ENCODE measurements at regions not wholly inside any gene's neighbourhood (a gene's known extent, or its start where the extent isn't known, plus 50 kb on each side); places are given as distances from the start of the nearest gene placed in this dataset.

DNA sequence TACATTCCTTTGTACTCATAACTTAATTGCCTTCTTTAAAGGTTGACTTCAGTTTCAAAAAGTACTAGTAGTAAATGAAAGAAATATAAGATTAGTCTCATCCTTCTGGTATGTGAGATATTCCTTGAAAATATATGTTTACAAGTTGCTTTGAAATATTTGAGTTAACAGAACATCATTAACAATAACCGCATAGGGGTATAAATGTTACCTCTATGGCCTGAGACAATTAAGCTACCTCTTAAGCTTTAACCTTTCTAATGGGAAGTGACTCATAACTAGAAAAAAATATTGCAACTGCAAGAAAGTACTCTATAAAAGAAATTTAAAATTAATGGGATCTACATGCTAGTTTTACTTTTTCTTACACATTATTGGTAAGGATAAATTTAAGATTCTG is 399.0 kb downstream of the CDH10 start:
- Histone ChIP-seq H3K4me3 (ENCODE audit: low read depth, low read length, poor library complexity, severe bottlenecking) (no peak overlapping the region), H3K79me2 (ENCODE audit: insufficient read depth, low read depth, low read length) (no peaks in the 10 kb centered on the region), H2AFZ (ENCODE audit: low read length) (no peak overlapping the region), H3K4me1 (ENCODE audit: insufficient read depth, low read length, poor library complexity, severe bottlenecking) (no peaks in the 10 kb centered on the region), H3K4me2 (ENCODE audit: low read length) (no peak overlapping the region), H3K9me3 (ENCODE audit: low read length) (no peaks in the 10 kb centered on the region), H3K36me3 (ENCODE audit: insufficient read depth, low read length) (no peaks in the 10 kb centered on the region), H4K20me1 (ENCODE audit: insufficient read depth, low read length) (no peaks in the 10 kb centered on the region), H3K27ac (ENCODE audit: low read depth, low read length, poor library complexity, severe bottlenecking) (no peak overlapping the region), H3K9me2 (ENCODE audit: insufficient read depth, low read length) (no peaks in the 10 kb centered on the region)
- DNase-seq (ENCODE audit: low spot score) = no peak
- CTCF ChIA-PET (ENCODE audit: unreplicated experiment) = no interaction called here
- TF ChIP-seq EZH2phosphoT487 (IDR thresholded peaks at IDR 0.05; ENCODE audit: borderline replicate concordance, low read depth, low read length) = no peak
- TF ChIP-seq, protein P1, sequence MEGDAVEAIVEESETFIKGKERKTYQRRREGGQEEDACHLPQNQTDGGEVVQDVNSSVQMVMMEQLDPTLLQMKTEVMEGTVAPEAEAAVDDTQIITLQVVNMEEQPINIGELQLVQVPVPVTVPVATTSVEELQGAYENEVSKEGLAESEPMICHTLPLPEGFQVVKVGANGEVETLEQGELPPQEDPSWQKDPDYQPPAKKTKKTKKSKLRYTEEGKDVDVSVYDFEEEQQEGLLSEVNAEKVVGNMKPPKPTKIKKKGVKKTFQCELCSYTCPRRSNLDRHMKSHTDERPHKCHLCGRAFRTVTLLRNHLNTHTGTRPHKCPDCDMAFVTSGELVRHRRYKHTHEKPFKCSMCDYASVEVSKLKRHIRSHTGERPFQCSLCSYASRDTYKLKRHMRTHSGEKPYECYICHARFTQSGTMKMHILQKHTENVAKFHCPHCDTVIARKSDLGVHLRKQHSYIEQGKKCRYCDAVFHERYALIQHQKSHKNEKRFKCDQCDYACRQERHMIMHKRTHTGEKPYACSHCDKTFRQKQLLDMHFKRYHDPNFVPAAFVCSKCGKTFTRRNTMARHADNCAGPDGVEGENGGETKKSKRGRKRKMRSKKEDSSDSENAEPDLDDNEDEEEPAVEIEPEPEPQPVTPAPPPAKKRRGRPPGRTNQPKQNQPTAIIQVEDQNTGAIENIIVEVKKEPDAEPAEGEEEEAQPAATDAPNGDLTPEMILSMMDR (conservative IDR thresholded peaks at IDR 0.05; ENCODE audit: low read length) = no peak
- intact Hi-C loops (cut with micrococcal nuclease; ENCODE audit: unreplicated experiment) = no loop called here
- BruUV-seq (replicated peaks) = no TSS peak
- POLR2A ChIA-PET = no interaction called here

DNA sequence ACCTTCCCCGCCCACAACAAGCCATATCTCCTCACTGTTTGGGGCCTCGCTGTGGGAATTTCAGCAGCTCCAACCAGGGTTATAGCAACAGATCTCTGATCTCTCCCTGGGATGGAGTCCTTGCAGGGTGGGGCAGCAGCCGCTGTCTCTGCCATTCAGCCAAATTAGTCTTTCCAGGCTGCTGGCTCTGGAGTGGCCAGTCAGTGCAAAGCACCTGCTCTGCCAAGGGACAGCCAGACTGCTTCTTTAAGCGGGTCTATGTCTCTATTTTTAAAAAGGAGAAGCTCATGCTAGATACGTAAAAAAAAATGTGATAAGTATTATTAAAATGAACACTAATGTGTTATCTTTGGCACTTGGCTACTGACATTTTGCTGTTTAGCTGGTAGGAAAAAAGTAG is 380.2 kb downstream of the CDH10 start:
- BruUV-seq (replicated peaks) = no TSS peak
- no peaks in the 10 kb centered on the region for H3K4me1 ChIP-seq (ENCODE audit: insufficient read depth, low read length, poor library complexity, severe bottlenecking)
- H3K9me3 ChIP-seq (ENCODE audit: low read length) = no peaks in the 10 kb centered on the region
- TF ChIP-seq, protein P1 (conservative IDR thresholded peaks at IDR 0.05; ENCODE audit: low read length) = no peak
- no peak overlapping the region for H3K27ac ChIP-seq (ENCODE audit: low read depth, low read length, poor library complexity, severe bottlenecking)
- no peaks in the 10 kb centered on the region for H3K79me2 ChIP-seq (ENCODE audit: insufficient read depth, low read depth, low read length)
- H3K4me3 ChIP-seq (ENCODE audit: low read depth, low read length, poor library complexity, severe bottlenecking) = no peak overlapping the region
- intact Hi-C loops (cut with micrococcal nuclease; ENCODE audit: unreplicated experiment) = no loop called here
- POLR2A ChIA-PET = interaction anchor here (0.7 to 0.8 kb wide), 2 partner anchors 14 to 17 kb away, joined by 3 to 5 read pairs; no protein-coding TSS in a partner anchor
- DNase-seq (ENCODE audit: low spot score) = no peak
- H3K36me3 ChIP-seq (ENCODE audit: insufficient read depth, low read length) = no peaks in the 10 kb centered on the region
- H3K4me2 ChIP-seq (ENCODE audit: low read length) = no peak overlapping the region
- no peaks in the 10 kb centered on the region for H4K20me1 ChIP-seq (ENCODE audit: insufficient read depth, low read length)
- CTCF ChIA-PET (ENCODE audit: unreplicated experiment) = no interaction called here
- no peaks in the 10 kb centered on the region for H3K9me2 ChIP-seq (ENCODE audit: insufficient read depth, low read length)
- no peak overlapping the region for H2AFZ ChIP-seq (ENCODE audit: low read length)

DNA sequence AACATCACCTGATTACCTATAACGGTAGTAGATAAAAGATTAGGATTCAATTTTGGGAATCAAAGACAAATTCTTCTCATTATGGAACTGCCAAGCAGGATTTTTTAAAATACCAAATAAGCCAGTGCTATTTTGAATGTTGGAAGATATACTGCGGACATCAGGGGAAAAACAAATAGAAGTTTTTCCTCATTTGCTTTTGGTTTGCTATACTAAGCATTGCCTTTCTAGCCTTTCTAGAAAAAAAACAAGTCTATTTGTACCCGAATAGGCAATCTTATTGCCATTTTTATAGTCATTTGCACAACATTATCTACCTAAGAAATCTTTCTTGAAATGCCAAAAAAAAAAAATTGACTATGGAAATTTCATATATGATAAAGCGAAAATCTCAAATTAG is 379.5 kb downstream of the CDH10 start:
- DNase-seq (ENCODE audit: low spot score) = no peak
- CTCF ChIA-PET (ENCODE audit: unreplicated experiment) = no interaction called here
- Histone ChIP-seq H3K27ac (ENCODE audit: low read depth, low read length, poor library complexity, severe bottlenecking) (no peak overlapping the region), H3K9me3 (ENCODE audit: low read length) (no peaks in the 10 kb centered on the region), H3K4me1 (ENCODE audit: insufficient read depth, low read length, poor library complexity, severe bottlenecking) (no peaks in the 10 kb centered on the region), H4K20me1 (ENCODE audit: insufficient read depth, low read length) (no peaks in the 10 kb centered on the region), H3K79me2 (ENCODE audit: insufficient read depth, low read depth, low read length) (no peaks in the 10 kb centered on the region), H3K9me2 (ENCODE audit: insufficient read depth, low read length) (no peaks in the 10 kb centered on the region), H3K4me2 (ENCODE audit: low read length) (no peak overlapping the region), H3K4me3 (ENCODE audit: low read depth, low read length, poor library complexity, severe bottlenecking) (no peak overlapping the region), H2AFZ (ENCODE audit: low read length) (no peak overlapping the region), H3K36me3 (ENCODE audit: insufficient read depth, low read length) (no peaks in the 10 kb centered on the region)
- POLR2A ChIA-PET = interaction anchor here (0.7 to 0.8 kb wide), 2 partner anchors 14 to 49 kb away, joined by 3 to 5 read pairs; no protein-coding TSS in a partner anchor
- intact Hi-C loops (cut with micrococcal nuclease; ENCODE audit: unreplicated experiment) = no loop called here
- BruUV-seq (replicated peaks) = no TSS peak
- TF ChIP-seq, protein P1 (conservative IDR thresholded peaks at IDR 0.05; ENCODE audit: low read length) = no peak
- no peak for TF ChIP-seq EZH2phosphoT487 (IDR thresholded peaks at IDR 0.05; ENCODE audit: borderline replicate concordance, low read depth, low read length)

Measured in OCI-LY7 (cell line).